PC-9 (cell line): ENCODE measurements at regions not wholly inside any gene's neighbourhood (a gene's known extent, or its start where the extent isn't known, plus 50 kb on each side); places are given as distances from the start of the nearest gene placed in this dataset.

Source experiments
- BruUV-seq: library from RNA; stranded (reverse); fragments of 400-500 nt; replicated peaks from 2 replicates; lab custom pipeline; 2021; lab: Mats Ljungman, UMichigan
- CTCF ChIA-PET: fragments of 300-600 bp; sonication (Branson Sonifier 250); formaldehyde crosslinking; loops from one replicate; lab custom pipeline; 2022; ENCODE audit warnings: antibody characterized with exemption; lab: Charles Lee
- POLR2A ChIA-PET: fragments of 300-600 bp; sonication (Branson Sonifier 250); formaldehyde crosslinking; loops from one replicate; lab custom pipeline; 2022; ENCODE audit warnings: antibody characterized with exemption; ENCODE audit not compliant: unreplicated experiment; lab: Charles Lee
- DNase-seq, 2 experiments: peaks; one replicate each; pipeline versions ENCODE4 v3.0.0 to v3.0.0-alpha.2; 2015 to 2022; ENCODE audit warnings: mixed read lengths in 1 of 2
- H2AFZ ChIP-seq: fragments of 200-600 bp; sonication (generic); 2 replicates; pipeline ENCODE4 v1.8.1; 2017; ENCODE audit warnings: antibody characterized with exemption
- H3F3A ChIP-seq: fragments of 200-600 bp; sonication (generic); 2 replicates; pipeline ENCODE4 v1.8.1; 2017; ENCODE audit warnings: antibody characterized with exemption, mild to moderate bottlenecking, low read depth; ENCODE audit not compliant: insufficient read depth
- H3K27ac ChIP-seq: fragments of 200-600 bp; sonication (generic); 2 replicates; pipeline ENCODE4 v1.6.1; 2016; ENCODE audit warnings: mixed run types
- H3K27me3 ChIP-seq: fragments of 200-600 bp; sonication (generic); 2 replicates; pipeline ENCODE4 v1.6.1; 2016; ENCODE audit warnings: low read depth, mixed run types; ENCODE audit not compliant: insufficient read depth
- H3K36me3 ChIP-seq: fragments of 200-600 bp; sonication (generic); 2 replicates; pipeline ENCODE4 v1.6.1; 2016; ENCODE audit warnings: low read depth, mixed run types
- H3K4me1 ChIP-seq: fragments of 200-600 bp; sonication (generic); replicated peaks from 2 replicates; pipeline ENCODE4 v1.6.1; 2016; ENCODE audit warnings: mixed run types; ENCODE audit not compliant: insufficient read depth
- H3K4me2 ChIP-seq: fragments of 200-600 bp; sonication (generic); 2 replicates; pipeline ENCODE4 v1.6.1; 2017; ENCODE audit warnings: mixed run types
- H3K4me3 ChIP-seq: fragments of 200-600 bp; sonication (generic); 2 replicates; pipeline ENCODE4 v1.6.1; 2016; ENCODE audit warnings: mixed run types
- H3K79me2 ChIP-seq: fragments of 200-600 bp; sonication (generic); 2 replicates; pipeline ENCODE4 v1.6.1; 2017; ENCODE audit warnings: low read depth, mixed run types
- H3K9me2 ChIP-seq: fragments of 200-600 bp; sonication (generic); 2 replicates; pipeline ENCODE4 v1.8.1; 2017; ENCODE audit warnings: mild to moderate bottlenecking; ENCODE audit not compliant: insufficient read depth
- H3K9me3 ChIP-seq: fragments of 200-600 bp; sonication (generic); 2 replicates; pipeline ENCODE4 v1.8.1; 2016; ENCODE audit warnings: low read depth; ENCODE audit not compliant: insufficient read depth
- H4K20me1 ChIP-seq: fragments of 200-600 bp; sonication (generic); 2 replicates; pipeline ENCODE4 v1.8.1; 2017; ENCODE audit not compliant: insufficient read depth
- CTCF ChIP-seq: fragments of 200-600 bp; sonication (generic); conservative IDR thresholded peaks from 2 replicates; pipeline ENCODE4 v1.6.1; 2017; ENCODE audit warnings: mixed run types, antibody characterized with exemption, mild to moderate bottlenecking, moderate library complexity
- EZH2 ChIP-seq: fragments of 200-600 bp; sonication (generic); IDR thresholded peaks from 2 replicates; pipeline ENCODE4 v1.8.0; 2017; ENCODE audit warnings: antibody characterized with exemption, low read depth
- intact Hi-C: fragments of 100-400 bp; cut with micrococcal nuclease; formaldehyde crosslinking; loops from one replicate; pipeline ENCODE4 v1.10.0; 2022; ENCODE audit not compliant: unreplicated experiment

DNA sequence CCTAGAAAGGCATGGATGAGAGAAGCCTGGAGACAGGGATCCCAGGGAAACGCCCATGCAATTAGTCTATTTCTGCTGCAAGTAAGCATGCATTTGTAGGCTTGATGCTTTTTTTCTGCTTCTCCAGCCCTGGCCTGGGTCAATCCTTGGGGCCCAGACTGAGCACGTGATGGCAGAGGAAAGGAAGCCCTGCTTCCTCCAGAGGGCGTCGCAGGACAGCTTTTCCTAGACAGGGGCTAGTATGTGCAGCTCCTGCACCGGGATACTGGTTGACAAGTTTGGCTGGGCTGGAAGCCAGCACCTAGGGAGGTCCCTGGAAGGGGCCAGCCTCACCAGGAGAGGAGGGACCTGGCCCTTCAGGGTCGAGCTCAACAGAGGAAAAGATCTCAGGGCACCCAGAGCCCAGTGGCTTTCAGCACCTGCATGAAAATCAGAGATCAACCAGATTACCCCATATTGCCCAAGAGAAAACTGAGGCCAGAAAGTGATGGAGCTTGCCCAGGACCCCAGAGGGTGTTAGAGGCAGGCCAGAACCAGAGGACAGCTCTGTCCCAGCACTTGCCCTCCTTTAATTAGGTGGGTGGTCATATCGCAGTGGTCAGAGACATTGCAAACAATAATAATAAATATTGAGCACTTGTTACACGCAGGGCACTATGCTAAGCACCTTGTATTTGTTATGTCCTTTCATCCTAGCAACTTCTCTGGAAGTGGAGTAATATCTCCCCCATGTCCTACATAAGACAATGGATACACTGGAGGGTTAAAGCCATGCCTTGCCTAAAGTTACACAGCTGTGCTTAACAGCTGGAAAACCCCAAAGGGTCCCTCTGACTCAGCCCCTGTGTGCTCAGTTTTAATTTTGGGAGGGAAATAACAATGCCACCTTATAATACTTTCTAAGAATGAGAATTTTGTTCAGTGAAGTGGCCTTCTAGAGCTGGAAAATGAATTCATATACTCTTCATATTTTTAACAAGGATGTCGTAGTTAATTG, 67.1 kb downstream of the KLF4 start:
- H2AFZ ChIP-seq: no peak overlapping the region; the same call in 1 of the 2 replicates
- H3K9me2 ChIP-seq: no peaks in the 10 kb centered on the region
- BruUV-seq: no TSS peak
- H3K36me3 ChIP-seq: no peaks in the 10 kb centered on the region
- H3K4me1 ChIP-seq: no peaks in the 10 kb centered on the region
- POLR2A ChIA-PET: interaction anchor here (0.6 kb wide), 1 partner anchor 1407 kb away, joined by 25 read pairs; no protein-coding TSS in a partner anchor
- H3K79me2 ChIP-seq: no peaks in the 10 kb centered on the region
- intact Hi-C loops: loop anchor here (1.0 to 2.0 kb wide), 5 partner anchors 62 to 1392 kb away; no protein-coding TSS in a partner anchor
- no peaks in the 10 kb centered on the region for H3K27me3 ChIP-seq
- DNase-seq: peak; percentile 65 to 79
- H3K4me3 ChIP-seq: no peak overlapping the region
- H3K27ac ChIP-seq: no peak overlapping the region
- H4K20me1 ChIP-seq: no peaks in the 10 kb centered on the region
- CTCF ChIA-PET: interaction anchor here (0.6 to 1.0 kb wide), 5 partner anchors 65 to 1340 kb away, joined by 3 to 4 read pairs (median 3); no protein-coding TSS in a partner anchor
- H3K4me2 ChIP-seq: no peak overlapping the region
- H3K9me3 ChIP-seq: no peaks in the 10 kb centered on the region
- no peaks in the 10 kb centered on the region for H3F3A ChIP-seq
- TF ChIP-seq CTCF: peak; percentile 88
- no peak for TF ChIP-seq EZH2

GRCh38 chr9:107410420-107410819, 79.1 kb downstream of the KLF4 start:
- no peaks in the 10 kb centered on the region for H3F3A ChIP-seq
- H3K27ac ChIP-seq: no peak overlapping the region
- no peak overlapping the region for H2AFZ ChIP-seq
- no TSS peak for BruUV-seq
- no peaks in the 10 kb centered on the region for H3K9me2 ChIP-seq
- ChIA-PET POLR2A (no interaction called here), CTCF (no interaction called here)
- H3K9me3 ChIP-seq: no peaks in the 10 kb centered on the region
- H3K4me2 ChIP-seq: no peak overlapping the region
- TF ChIP-seq CTCF (no peak), EZH2 (no peak)
- H3K4me1 ChIP-seq: no peaks in the 10 kb centered on the region
- H4K20me1 ChIP-seq: no peaks in the 10 kb centered on the region
- H3K79me2 ChIP-seq: no peaks in the 10 kb centered on the region
- no peaks in the 10 kb centered on the region for H3K36me3 ChIP-seq
- no peak overlapping the region for H3K4me3 ChIP-seq
- no peaks in the 10 kb centered on the region for H3K27me3 ChIP-seq
- intact Hi-C loops: no loop called here
- no peak for DNase-seq

- no peak for DNase-seq
- POLR2A ChIA-PET: interaction anchor here (0.5 kb wide), 1 partner anchor 1719 kb away, joined by 5 read pairs; no protein-coding TSS in a partner anchor
- no peak overlapping the region for H3K4me3 ChIP-seq
These were observed 79.8 kb downstream of the KLF4 start for GRCh38 chr9:107409581-107410389.

More at GRCh38 chr9:107409581-107410389, 79.8 kb downstream of the KLF4 start:
- CTCF ChIA-PET: no interaction called here
- Histone ChIP-seq H3K27me3 (no peaks in the 10 kb centered on the region), H3K36me3 (no peaks in the 10 kb centered on the region), H3F3A (no peaks in the 10 kb centered on the region), H3K4me1 (no peaks in the 10 kb centered on the region), H3K9me3 (no peaks in the 10 kb centered on the region), H4K20me1 (no peaks in the 10 kb centered on the region), H3K27ac (no peak overlapping the region), H3K79me2 (no peaks in the 10 kb centered on the region), H3K4me2 (no peak overlapping the region), H3K9me2 (no peaks in the 10 kb centered on the region), H2AFZ (no peak overlapping the region)
- intact Hi-C loops: no loop called here
- no TSS peak for BruUV-seq
- TF ChIP-seq EZH2 (no peak), CTCF (no peak)
